GM18511 (cell line): ENCODE measurements at regions not wholly inside any gene's neighbourhood (a gene's known extent, or its start where the extent isn't known, plus 50 kb on each side); places are given as distances from the start of the nearest gene placed in this dataset.
"Not testable (repeated sequence)": the region's sequence is repeated elsewhere in the genome, so short reads cannot be mapped to it uniquely, and the experiment has no call there.

ENCODE experiments used
- ATAC-seq: cut with Tn5 transposase; IDR thresholded peaks from one replicate; pipeline ENCODE4 v1.9.1; 2021; ENCODE audit warnings: mild to moderate bottlenecking, moderate library complexity; ENCODE audit not compliant: unreplicated experiment

GRCh38 chr12:58068706-58069105 lies 127.3 kb downstream of the ATP23 start:
- ATAC-seq = no peak

GRCh38 chr12:58069268-58069963 lies 128.0 kb downstream of the ATP23 start:
- no peak for ATAC-seq

GRCh38 chr12:58071994-58072393 lies 130.6 kb downstream of the ATP23 start:
- ATAC-seq = no peak

GRCh38 chr12:58074259-58074658 lies 132.9 kb downstream of the ATP23 start:
- no peak for ATAC-seq

GRCh38 chr12:58079806-58080205 lies 138.4 kb downstream of the ATP23 start:
- ATAC-seq = no peak

- ATAC-seq = no peak
These were observed 140.1 kb downstream of the ATP23 start for GRCh38 chr12:58081488-58081887.

- ATAC-seq = no peak
These were observed 141.6 kb downstream of the ATP23 start for GRCh38 chr12:58082996-58083395.

- ATAC-seq = no peak
These were observed 144.6 kb downstream of the ATP23 start for GRCh38 chr12:58086006-58086405.

GRCh38 chr12:58086930-58087329 lies 145.6 kb downstream of the ATP23 start:
- no peak for ATAC-seq

GRCh38 chr12:58087423-58088127 lies 146.2 kb downstream of the ATP23 start:
- ATAC-seq = no peak

- no peak for ATAC-seq
These were observed 148.2 kb downstream of the ATP23 start for GRCh38 chr12:58089588-58089987.

GRCh38 chr12:58090685-58091084 lies 149.3 kb downstream of the ATP23 start:
- no peak for ATAC-seq

- peak; percentile 57 for ATAC-seq
These were observed 153.6 kb downstream of the ATP23 start for GRCh38 chr12:58095002-58095401.

- ATAC-seq = no peak
These were observed 156.4 kb downstream of the ATP23 start for GRCh38 chr12:58097741-58098140.

GRCh38 chr12:58099476-58099875 lies 158.1 kb downstream of the ATP23 start:
- ATAC-seq = no peak

GRCh38 chr12:58104351-58104755 lies 163.0 kb downstream of the ATP23 start:
- ATAC-seq = no peak

- no peak for ATAC-seq
These were observed 164.1 kb downstream of the ATP23 start for GRCh38 chr12:58105225-58106119.

GRCh38 chr12:58106195-58106594 lies 164.8 kb downstream of the ATP23 start:
- no peak for ATAC-seq

GRCh38 chr12:58117201-58117600 lies 175.8 kb downstream of the ATP23 start:
- ATAC-seq = no peak

GRCh38 chr12:58117667-58118066 lies 176.3 kb downstream of the ATP23 start:
- ATAC-seq = no peak

- ATAC-seq = not testable (repeated sequence)
These were observed 184.4 kb downstream of the ATP23 start for GRCh38 chr12:58125761-58126160.
